Brain pericyte (primary cell): ENCODE measurements at regions not wholly inside any gene's neighbourhood (a gene's known extent, or its start where the extent isn't known, plus 50 kb on each side); places are given as distances from the start of the nearest gene placed in this dataset.

Experiments
- DNase-seq: peaks from one replicate; pipeline ENCODE4 v3.0.0-alpha.2; 2012; ENCODE audit warnings: low read depth, low spot score

GRCh38 chr10:123491364-123491763 is 174.8 kb upstream of the GPR26 start:
- DNase-seq: no peak

DNA sequence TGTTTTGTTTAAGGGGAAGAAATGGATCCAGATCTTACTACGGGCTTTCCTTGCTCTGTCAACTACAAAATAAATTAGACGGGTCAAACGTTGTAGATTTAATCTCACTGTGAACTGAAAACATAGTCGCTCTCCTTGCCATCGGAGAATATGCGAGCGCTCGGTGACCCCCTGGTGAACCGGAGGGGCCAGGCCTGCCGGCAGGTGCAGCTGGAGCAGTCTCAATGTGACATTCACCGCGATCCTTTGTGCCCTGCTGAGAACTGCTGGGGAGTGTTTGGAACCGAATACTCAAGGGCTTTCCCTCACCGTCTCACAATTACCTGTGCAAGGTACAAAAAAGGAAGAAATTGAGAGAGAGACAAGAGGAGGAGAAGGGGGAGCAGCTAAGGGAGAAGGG is 174.1 kb upstream of the GPR26 start:
- no peak for DNase-seq

- no peak for DNase-seq
Measured at GRCh38 chr10:123494301-123494808, 171.8 kb upstream of the GPR26 start.

DNA sequence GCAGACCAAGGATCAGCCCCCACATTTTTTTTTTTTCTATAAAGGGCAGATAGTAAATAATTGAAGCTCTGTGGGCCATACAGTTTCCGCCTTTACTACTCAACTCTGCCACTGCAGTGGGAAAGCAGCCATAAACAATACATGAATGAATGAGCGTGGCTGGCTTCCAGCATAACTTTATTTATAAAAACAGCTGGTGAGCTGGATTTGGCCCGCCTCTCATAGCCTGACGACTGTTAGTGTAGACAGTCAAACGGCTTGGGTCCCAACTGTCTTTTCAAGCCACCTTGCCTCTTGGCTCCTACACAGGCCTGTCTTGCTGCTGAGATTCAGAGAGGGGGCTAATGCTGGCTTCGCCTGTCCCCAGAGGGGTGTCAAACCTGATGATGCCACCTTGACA is 169.8 kb upstream of the GPR26 start:
- DNase-seq: no peak

- DNase-seq: no peak
Measured at GRCh38 chr10:123496996-123497660, 169.0 kb upstream of the GPR26 start.

GRCh38 chr10:123500110-123500509 is 166.0 kb upstream of the GPR26 start:
- DNase-seq: no peak

- DNase-seq: no peak
Measured at GRCh38 chr10:123501148-123501547, 165.0 kb upstream of the GPR26 start.

DNA sequence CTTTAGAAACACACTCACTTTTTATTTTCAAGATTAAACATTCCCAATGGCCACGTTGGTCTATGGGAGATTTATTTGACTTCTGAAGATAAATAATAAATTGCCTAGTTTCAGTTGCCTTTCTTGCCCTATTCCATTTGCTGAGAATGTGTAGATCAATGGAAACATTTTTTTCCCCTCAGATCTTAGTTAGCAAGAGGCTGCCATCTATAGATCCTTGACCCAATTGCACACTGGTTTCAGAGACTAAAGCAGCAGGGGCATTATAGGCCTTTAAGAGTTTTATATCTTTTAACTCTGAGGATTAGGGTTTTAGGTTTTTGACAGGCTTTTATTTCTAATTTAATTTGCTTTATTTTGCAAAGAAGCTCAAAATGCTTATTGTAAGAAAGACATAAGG is 163.2 kb upstream of the GPR26 start:
- no peak for DNase-seq

DNA sequence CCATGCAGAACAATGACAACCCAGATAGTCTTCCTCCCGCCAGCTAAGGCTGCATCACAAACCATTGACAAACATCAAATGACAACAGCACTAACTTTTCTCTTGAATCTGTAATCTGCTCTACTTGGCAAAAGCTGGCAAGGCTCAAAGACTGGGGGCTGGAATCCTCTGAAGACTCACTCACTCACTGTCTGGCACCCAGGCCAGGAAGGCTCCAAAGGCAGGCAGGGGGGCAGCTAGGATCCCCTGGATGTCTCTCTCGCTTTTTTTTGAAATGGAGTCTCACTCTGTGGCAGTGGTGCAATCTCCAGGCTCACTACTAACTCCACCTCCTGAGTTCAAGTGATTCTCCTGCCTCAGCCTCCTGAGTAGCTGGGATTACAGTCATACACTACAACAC is 159.7 kb upstream of the GPR26 start:
- no peak for DNase-seq

DNA sequence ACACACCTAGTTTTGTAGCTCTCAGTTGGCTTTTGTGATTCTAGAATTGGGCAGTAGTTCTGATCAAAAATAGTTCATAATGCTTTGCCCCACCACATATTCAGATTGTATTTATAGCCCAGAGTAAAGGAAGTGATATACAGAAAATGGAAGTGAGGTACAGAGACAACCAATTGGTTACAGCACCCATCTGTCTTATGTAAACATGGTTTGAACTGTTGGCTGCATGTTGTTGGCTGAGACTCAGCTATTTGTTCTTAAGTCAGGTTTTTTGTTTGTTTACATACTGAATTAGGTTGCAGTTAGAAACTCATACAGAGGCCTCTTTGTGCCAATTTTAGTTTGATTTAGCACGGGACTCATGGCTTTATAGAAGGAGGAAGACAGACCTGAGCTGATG is 158.9 kb upstream of the GPR26 start:
- no peak for DNase-seq

DNA sequence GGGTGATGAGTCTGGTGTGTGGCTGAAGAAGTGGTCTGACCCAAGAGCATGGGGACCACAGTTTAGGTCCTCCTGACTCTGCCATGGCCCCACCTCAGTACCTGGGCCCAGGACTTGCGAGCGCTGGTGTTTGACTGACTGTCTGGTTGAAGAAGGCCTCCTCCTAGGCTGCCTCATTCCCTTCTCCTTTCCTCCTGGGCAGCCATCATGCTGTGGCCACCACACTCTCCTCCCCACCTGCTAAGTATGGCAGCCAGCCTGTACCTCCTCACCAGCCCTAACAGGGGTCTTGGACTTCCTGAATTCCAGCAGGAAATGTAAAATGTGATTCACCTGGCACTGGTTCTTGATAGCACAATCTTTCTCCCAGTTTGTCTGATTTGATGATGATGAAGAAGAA is 156.8 kb upstream of the GPR26 start:
- no peak for DNase-seq

GRCh38 chr10:123512901-123513775 is 153.0 kb upstream of the GPR26 start:
- no peak for DNase-seq

DNA sequence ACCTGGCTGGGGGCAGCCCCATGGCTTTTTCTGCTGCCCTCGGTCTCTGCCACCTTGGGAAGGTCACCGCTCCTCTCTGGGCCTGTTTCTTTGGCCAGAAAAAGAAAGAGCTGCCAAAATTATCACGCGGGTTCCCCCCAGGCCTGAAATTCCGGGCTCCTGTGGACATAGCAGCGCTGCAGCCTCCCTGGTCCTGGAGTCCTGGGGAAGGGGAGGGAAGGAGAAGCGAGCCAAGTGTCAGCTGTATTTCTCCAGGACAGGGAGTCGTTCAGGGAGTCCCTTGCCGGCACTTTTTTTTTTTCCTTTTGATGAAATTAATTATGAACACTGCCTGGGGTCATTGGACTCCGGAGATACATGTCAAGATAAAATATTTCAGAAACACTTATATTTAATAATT is 152.3 kb upstream of the GPR26 start:
- no peak for DNase-seq

DNA sequence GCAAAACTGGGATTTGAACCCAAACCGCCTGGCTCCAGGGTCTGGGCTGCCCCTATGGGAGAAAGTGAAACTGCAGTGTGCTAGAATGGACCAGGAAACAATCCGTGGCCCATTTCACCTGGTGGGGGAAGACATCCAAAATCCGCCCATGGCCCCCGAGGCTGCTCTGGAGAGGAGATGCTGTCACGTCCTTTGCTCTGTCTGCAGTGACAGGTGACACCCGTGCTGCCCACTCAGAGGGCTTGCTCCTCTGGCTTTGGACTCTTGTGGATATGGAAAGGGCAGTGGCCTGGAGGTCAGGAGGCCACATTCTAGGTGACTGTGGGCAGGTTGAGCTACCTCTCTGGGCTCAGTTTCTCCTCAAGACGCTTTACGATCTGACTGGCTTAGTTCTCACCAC is 151.2 kb upstream of the GPR26 start:
- no peak for DNase-seq

DNA sequence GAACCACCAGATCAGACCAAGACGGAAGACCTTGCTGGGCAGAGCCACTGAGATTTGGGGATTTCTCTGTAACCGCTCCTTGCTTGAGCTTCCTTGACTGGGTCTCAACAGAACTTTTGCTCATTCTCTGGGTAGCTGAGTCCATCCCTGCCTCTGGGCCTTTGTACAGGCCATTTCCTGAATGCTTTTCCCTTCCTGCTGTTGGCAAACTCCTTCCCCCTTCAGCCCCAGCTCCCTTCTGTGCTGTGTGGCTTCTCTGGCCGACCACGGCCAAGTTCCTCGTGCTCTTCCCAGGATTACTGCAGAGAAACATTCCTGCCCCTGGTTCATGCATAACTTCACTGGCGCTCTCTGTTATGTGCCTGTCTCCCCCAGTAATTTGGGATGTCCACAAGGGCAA is 150.5 kb upstream of the GPR26 start:
- no peak for DNase-seq

DNA sequence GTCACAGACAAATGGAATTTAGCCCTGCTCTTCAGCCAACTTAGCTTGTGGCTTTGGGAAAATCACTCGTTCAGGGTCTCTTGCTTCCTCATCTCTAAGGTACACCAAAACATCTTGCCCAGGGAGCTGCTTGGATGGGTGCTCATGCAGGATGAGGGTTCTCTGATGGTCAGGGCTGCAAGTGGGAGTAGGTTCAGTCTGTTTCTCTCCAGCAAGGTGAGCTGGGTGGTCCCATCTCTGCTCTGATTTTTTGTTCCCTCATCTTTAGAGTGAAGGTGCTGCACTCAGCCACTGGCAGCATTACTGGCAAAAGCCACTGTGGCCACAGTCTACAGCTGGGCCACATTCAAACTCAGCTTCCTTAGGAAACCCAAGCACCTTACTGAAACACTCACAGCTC is 149.9 kb upstream of the GPR26 start:
- DNase-seq: no peak

DNA sequence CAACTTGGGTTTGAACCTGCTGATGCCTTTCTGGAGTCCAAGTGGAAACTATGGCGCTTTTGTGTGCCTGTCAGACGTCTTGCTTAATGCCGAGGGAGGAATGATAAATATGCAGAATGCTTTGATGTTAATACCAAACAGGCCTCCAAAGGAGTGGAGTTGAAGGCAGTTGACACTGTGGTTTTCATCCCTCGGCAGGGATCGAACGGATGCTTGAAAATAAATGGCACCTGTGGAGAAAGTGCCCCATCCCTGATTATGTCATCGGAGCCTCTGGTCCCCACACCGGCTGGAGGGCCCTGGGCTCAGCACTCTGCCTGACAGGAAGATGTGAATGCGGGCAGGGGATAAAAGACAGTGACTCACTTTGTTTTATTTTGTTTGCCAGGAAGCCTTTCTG is 148.7 kb upstream of the GPR26 start:
- DNase-seq: no peak

GRCh38 chr10:123517901-123518300 is 148.3 kb upstream of the GPR26 start:
- DNase-seq: no peak

DNA sequence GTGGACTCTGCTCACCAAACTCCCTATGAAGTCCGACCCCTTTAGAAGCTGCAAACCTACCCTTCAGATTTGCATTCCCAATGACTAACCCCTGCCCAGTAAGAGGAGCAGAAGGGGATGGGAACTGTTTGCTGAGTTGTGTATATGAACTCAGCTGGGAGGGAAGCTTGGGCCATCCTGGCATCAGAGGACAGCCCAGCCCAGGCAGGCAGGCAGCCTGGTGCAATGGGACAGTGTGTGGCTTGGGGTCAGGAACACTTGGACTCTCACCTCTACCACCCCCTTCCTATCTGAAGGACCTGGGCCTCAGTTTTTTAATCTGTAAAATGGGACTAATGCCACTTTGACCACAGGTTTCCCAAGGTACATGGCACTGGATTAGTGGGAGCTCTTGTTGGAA is 147.4 kb upstream of the GPR26 start:
- DNase-seq: no peak

DNA sequence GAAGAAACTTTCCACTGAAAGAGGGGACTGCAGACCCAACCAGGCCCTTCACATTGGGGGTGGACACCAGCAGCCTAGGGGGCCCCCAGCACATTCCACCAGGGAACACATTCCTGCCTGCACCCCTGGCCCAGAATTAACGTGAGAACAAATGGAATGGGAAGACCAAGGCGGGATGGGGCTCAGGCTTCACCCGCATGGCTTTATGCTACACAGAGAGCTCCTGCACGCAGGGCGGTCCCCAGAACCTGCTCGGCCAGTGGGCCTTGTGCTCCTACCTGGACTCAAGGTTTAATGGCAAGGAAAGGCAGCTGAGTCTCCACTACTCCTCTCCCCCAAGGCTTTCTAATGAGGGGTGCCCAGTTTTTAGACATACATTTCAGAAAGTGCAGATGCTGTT is 146.3 kb upstream of the GPR26 start:
- DNase-seq: no peak

DNA sequence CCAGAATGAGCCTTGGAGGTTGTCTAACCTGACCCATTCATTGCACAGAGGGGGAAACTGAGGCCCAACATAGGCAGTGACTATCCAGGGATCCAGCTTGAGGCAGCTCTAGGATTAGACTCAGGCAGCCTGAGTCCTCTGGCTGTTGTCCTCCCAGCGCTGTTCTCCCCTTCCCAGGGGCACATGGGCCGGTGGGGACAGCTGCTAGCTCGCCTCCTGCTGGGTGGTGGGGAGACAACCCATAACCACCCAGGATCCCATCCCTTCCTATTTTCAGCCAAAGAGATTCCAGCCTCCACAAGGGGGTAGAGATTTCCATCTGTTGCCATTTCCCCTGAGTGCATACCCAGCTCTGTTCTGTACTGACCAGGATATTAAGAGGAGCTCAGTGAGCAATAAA is 145.1 kb upstream of the GPR26 start:
- no peak for DNase-seq

- no peak for DNase-seq
Measured at GRCh38 chr10:123521556-123521955, 144.6 kb upstream of the GPR26 start.

DNA sequence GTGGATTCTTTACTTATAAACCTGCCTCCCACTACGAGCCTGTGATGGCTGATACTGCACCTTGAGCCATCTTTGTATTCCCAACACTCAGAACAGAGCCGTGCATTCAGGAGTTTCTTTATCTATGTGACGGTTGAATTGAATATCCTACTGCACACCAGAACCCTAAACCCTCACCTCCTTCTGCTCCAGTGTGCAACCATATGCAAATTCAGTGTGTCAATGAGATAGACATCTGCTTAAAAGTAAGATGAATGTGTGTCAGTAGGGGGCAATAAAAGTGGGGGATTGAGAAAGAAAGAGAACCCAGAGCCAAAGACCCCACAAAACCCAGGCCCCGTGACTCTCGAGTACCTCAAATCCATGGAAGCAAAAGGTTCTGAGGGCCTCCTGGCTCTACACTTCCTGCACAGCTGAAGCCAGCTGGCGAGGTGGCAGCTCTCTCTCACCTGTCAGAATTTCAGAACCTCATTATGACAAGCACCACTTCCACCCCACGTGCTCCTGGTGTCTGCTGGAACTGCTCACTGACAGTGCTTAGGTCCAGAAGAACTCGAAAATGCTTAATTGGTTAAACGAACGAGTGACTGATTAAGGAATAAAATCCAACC is 143.3 kb upstream of the GPR26 start:
- no peak for DNase-seq
